Cerebellar cortex (tissue), 1 donor: ENCODE measurements at regions not wholly inside any gene's neighbourhood (a gene's known extent, or its start where the extent isn't known, plus 50 kb on each side); places are given as distances from the start of the nearest gene placed in this dataset.

Experiments
- DNase-seq: peaks from one replicate; pipeline ENCODE4 v3.0.0-alpha.2; 2015; ENCODE audit warnings: low spot score

GRCh38 chr13:28545583-28546333 lies 50.8 kb upstream of the FLT1 start:
- no peak for DNase-seq
